GM12865 (cell line): ENCODE measurements at regions not wholly inside any gene's neighbourhood (a gene's known extent, or its start where the extent isn't known, plus 50 kb on each side); places are given as distances from the start of the nearest gene placed in this dataset.

Experiments used
- DNase-seq: peaks from one replicate; pipeline ENCODE4 v3.0.0; 2010; ENCODE audit warnings: low read depth
- H3K4me3 ChIP-seq: 2 replicates; pipeline ENCODE4 v1.5.1; 2011; ENCODE audit warnings: mild to moderate bottlenecking, low read depth, low read length, control low read depth
- CTCF ChIP-seq: IDR thresholded peaks from 2 replicates; pipeline ENCODE4 v1.5.1; 2011; ENCODE audit warnings: low read length, control low read depth, low read depth, inconsistent platforms; ENCODE audit not compliant: insufficient read depth; ENCODE audit errors: missing control alignments

GRCh38 chr7:88396295-88396947, 89.7 kb upstream of the STEAP4 start:
- TF ChIP-seq CTCF: no peak
- H3K4me3 ChIP-seq: no peak overlapping the region
- peak; percentile 22 for DNase-seq

- DNase-seq: no peak
- no peak overlapping the region for H3K4me3 ChIP-seq
- TF ChIP-seq CTCF: no peak
Measured at GRCh38 chr7:88395715-88396114, 89.0 kb upstream of the STEAP4 start.

DNA sequence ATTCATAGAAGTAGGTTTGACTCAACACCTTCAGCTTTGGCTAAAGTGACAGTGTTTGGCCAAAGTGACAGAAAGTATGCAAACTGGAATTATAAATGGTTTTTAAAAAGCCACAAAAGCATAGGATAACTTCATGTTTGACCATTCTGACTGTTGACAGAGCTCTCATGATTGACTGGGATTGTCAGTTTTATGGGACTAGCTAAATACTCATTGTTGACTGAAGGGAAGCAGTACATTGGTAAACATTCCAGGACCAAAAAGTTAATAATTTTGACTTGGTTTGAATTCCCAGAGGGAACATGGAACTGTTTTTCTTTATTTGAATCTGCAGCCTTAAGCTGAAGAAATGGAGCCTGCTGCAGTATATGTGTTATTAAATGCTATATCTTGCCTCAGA, 84.6 kb upstream of the STEAP4 start:
- DNase-seq: no peak
- H3K4me3 ChIP-seq: no peak overlapping the region
- TF ChIP-seq CTCF: no peak

- no peak overlapping the region for H3K4me3 ChIP-seq
- TF ChIP-seq CTCF: no peak
- DNase-seq: no peak
Measured at GRCh38 chr7:88387368-88387767, 80.7 kb upstream of the STEAP4 start.

DNA sequence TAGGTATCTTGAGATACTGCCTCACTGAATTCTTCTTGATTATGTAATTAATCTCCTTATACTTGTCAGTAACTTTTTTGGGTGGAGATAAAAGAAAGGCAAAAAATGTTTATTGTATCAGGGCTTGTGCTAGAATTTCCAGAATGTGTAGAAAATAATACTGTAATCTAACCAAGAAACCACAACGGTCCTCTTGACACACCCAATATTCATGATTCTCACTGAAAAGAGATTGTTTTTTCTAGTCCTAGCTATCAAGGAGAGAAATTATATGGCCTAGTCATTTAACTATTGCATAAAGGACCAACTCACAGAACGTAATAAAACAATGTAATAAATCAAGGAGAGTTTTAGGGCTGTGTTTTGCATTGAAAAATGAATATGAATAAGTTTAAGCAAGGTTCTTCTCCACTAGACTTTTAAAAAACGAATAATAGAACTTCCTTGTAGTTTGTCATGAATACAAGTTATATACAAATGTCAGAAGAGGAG, 80.0 kb upstream of the STEAP4 start:
- no peak for DNase-seq
- no peak overlapping the region for H3K4me3 ChIP-seq
- TF ChIP-seq CTCF: no peak

GRCh38 chr7:88377434-88377833, 70.7 kb upstream of the STEAP4 start:
- no peak for DNase-seq
- TF ChIP-seq CTCF: no peak
- no peak overlapping the region for H3K4me3 ChIP-seq

DNA sequence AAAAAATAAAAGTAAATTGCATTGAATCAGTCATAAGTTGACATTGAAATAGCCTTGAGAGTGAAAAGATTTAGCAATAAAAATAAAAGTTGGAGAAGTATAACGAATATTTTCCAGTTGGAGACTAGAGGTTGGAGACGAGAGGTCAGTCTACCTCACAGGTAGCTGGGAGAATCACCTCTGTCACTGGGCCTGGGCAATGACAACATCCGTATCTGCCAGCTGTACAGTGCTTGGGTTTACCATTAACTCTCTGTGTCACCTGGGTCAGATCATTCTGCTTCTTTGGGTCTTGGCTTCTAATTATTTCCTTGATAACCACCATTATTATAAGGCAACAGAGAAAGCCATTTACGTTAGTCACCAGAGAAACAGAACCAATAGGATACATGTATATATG, 62.0 kb upstream of the STEAP4 start:
- TF ChIP-seq CTCF: no peak
- no peak for DNase-seq

More for the DNA sequence above, 62.0 kb upstream of the STEAP4 start:
- H3K4me3 ChIP-seq: no peak overlapping the region
